M059J (cell line): ENCODE measurements at regions not wholly inside any gene's neighbourhood (a gene's known extent, or its start where the extent isn't known, plus 50 kb on each side); places are given as distances from the start of the nearest gene placed in this dataset.

Source experiments
- DNase-seq: peaks from one replicate; pipeline ENCODE4 v3.0.0-alpha.2; 2012; ENCODE audit warnings: low read depth

DNA sequence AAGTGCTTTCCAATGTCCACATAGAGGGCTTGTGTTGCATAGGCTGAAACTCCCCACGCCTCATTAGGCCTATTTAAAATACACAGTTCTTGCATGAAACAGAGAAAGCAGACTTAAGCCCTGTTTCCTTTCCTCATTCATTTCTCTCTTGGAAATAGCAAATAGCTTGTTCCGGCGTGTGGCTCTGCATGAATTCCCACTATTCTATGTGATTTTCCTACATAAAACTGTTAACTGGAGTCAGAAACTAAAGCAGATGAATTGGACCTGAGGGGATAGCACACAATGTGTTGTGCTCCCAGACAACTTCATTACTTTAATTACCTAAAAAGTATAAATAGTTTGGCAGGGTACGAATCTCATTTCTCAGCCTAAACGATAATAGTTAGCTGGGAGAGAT lies 981.5 kb downstream of the SORCS1 start:
- DNase-seq: no peak

DNA sequence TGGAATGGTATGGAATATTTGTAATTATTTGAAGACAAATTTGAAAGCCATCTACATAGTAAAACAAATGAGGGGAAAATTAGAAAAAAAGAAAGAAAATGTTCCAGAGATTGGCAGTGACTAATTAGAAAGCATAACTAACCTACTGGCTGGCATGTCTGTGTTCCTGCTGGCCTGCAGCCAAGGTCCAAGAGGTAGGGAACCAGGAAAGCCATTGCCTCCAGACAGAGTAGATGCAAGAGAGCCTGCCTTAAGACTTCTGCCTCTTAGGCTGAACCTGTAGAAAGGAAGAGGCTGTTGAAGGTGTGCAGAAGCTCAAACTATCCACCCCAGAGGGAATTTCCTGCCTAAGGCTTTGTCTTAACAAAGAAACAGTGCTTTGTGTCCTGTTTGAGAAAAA lies 982.0 kb downstream of the SORCS1 start:
- DNase-seq: no peak

DNA sequence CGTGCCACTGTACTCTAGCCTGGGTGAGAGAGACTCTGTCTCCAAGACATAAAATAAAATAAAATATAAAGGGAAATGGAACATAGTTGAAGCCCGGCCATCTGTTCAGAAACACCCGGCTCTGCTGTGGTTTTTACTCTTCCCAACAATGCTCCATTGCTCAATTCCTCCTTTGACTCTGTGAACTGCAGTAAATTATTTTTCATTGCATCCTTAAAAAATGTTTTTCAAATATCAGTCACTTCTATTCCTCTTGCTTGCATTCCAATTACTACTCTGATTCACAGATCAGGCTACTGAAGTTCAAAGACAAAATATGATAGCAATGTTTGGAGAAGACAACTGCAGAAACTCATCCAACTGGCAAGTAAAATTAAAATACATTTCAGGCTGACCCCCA lies 983.0 kb downstream of the SORCS1 start:
- DNase-seq: no peak

- DNase-seq: no peak
Measured at GRCh38 chr10:106179430-106179829, 985.1 kb downstream of the SORCS1 start.

DNA sequence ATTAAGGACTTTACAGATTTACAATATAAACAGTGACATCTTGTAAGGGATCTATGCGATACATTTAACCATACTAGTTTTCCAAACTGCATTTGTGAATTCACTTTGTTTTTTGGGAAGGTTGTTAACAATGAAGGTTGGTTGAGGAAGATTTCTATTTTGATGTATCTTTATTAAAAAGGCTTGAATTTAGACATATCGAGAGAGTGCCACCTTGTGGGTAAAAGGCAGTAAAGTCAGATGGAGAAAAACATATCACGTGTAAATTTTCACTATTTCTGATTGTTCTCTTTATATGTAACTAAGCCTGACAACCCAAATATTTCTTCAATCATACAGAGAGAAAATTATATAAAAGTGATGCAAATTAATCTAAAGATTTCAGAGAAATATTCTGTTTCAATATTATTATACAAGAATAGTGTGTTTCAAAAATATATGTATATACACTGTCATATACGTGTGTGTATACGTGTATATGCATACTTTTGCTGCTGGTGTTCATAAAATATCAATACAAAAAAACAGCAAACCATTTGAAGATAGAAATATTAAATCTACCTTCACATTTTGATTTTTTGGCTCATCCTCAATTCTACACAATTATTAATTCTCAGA lies 988.6 kb downstream of the SORCS1 start:
- peak; percentile 1 for DNase-seq

GRCh38 chr10:106173838-106174237 lies 990.7 kb downstream of the SORCS1 start:
- DNase-seq: no peak

GRCh38 chr10:106169241-106169640 lies 995.3 kb downstream of the SORCS1 start:
- no peak for DNase-seq

- DNase-seq: no peak
Measured at GRCh38 chr10:106167946-106168345, 996.6 kb downstream of the SORCS1 start.

DNA sequence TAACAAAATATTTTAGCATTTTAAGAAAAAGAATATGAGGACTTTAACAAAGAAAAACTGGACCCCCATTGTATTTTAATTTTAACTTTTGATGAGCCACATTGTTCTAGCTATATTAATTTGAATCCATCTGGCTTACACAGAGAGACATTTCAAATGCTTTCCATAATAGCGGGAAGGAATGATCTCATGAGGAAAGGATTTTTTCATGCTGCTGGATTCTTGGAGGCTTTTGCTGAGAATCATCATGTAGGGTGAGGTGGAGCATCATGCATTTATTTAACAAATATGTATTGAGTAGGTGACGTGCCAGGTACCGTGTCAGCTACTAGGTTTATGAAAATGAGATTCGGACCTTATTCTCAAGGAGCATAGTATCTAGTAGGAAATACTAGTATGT lies 1006.3 kb downstream of the SORCS1 start:
- DNase-seq: no peak

GRCh38 chr10:106147021-106147420 lies 1017.5 kb downstream of the SORCS1 start:
- DNase-seq: no peak

DNA sequence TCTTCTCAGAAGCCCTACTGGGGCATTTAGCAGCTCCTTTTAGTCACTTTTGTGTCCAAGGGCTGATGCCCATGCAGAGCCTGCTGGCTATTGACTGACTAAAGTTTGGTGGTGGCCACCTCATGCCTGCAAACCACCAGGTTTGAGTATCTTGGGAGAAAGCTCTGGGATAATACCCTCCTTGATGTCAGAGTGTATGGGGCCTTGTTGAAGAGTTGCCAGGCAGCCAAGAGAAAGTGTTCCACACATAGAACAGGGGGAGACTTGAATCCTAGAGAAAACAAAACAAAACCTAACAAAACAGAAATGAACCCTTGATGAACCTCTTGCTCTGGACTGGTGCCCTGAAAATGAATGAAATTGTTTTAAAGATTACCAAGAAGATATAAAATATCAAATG lies 1024.6 kb downstream of the SORCS1 start:
- no peak for DNase-seq

GRCh38 chr10:106136175-106136574 lies 1028.3 kb downstream of the SORCS1 start:
- no peak for DNase-seq

DNA sequence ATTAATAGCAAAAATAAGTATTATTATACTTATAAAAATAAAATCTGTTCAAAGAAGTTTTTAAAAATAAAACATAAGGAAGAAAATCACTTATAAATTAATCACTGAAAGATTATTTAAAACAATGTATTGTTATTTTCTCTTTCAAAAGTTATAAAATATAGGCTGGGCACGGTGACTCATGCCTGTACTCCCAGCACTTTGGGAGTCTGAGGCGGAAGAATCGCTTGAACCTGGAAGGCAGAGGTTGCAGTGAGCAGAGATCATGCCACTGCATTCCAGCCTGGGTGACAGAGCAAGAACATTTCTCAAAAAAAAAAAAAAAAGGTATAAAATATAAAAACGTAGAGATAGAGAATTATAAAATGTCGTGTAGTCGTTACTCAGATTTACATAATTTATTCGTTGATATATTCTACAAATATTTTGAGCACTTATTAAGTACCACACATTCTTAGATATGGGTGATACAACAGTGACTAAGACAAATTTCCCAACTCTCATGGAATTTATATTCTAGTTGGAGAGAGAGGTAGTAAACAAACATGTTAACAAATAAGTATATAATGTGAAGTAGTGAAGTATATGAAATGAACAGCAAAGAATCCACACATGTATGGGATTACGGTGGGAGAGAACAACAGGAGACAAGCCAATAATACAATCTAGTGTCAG lies 1030.0 kb downstream of the SORCS1 start:
- DNase-seq: no peak

- no peak for DNase-seq
Measured at GRCh38 chr10:106133451-106133850, 1031.1 kb downstream of the SORCS1 start.

- no peak for DNase-seq
Measured at GRCh38 chr10:106132956-106133355, 1031.5 kb downstream of the SORCS1 start.

GRCh38 chr10:106114656-106115186 lies 1049.8 kb downstream of the SORCS1 start:
- no peak for DNase-seq

DNA sequence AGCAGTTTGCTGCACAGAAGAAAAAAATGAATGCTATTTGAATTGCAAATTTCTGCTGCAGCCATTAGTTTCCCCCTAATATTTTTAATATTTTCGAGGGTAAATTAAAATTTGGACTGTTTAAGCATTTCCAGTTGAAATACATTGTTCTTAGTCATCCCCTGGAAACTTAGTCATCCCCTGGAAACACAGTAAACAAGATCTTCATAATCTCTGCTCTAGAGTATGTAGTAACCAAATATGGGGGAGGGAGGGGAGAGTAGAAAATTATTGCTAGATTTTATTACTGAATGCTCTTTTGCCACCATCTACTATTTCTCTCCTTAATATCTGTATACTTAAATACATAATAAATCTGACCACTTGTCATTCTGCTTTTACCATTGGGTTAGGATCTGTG lies 1053.3 kb downstream of the SORCS1 start:
- DNase-seq: no peak

GRCh38 chr10:106107706-106108105 lies 1056.8 kb downstream of the SORCS1 start:
- no peak for DNase-seq

- no peak for DNase-seq
Measured at GRCh38 chr10:106106114-106106513, 1058.4 kb downstream of the SORCS1 start.

DNA sequence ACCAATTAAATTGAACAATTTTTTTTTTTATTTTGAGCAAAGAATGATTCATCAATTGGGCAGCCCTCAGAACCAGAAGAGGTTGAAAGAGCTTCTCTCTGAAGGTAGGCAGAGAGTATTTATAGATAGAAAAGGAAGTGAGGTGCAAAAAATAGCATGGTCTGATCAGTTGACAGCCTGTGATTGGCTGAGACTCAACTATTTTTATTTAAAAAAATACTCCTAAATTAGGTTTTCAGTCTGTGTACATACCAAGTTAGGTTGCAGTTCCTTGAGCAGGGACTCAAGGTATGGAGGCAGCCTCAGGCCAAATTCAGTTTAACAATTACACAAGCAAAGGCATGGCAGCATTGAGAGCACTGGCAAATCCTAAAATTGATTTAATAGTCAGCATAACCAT lies 1074.7 kb downstream of the SORCS1 start:
- no peak for DNase-seq

DNA sequence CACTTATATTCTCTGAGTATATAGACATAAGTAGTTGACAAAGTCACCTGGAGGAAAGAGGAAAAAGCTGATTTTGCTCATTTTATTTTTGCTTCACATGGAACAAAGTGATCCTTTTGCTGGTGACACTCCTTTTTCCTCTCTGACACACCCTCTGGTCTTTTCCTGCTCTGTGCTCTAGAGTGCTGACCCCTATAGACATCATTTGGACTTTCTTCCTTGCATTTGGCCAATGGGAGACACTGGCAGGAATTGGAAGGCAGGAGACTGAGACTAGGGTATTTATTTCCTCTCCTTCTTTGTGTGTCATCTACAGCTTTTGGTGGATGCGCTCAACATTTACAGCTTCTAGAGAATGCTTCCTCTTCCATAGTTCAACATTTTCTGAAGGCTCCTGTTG lies 1078.1 kb downstream of the SORCS1 start:
- DNase-seq: no peak

- no peak for DNase-seq
Measured at GRCh38 chr10:106083572-106083971, 1080.9 kb downstream of the SORCS1 start.

- no peak for DNase-seq
Measured at GRCh38 chr10:106082865-106083264, 1081.6 kb downstream of the SORCS1 start.
